HPDE6-E6E7 (cell line): ENCODE measurements at regions not wholly inside any gene's neighbourhood (a gene's known extent, or its start where the extent isn't known, plus 50 kb on each side); places are given as distances from the start of the nearest gene placed in this dataset.

ENCODE experiments used
- DNase-seq: peaks from one replicate; pipeline ENCODE4 v3.0.0; 2011; ENCODE audit warnings: missing footprints; ENCODE audit errors: extremely low spot score

DNA sequence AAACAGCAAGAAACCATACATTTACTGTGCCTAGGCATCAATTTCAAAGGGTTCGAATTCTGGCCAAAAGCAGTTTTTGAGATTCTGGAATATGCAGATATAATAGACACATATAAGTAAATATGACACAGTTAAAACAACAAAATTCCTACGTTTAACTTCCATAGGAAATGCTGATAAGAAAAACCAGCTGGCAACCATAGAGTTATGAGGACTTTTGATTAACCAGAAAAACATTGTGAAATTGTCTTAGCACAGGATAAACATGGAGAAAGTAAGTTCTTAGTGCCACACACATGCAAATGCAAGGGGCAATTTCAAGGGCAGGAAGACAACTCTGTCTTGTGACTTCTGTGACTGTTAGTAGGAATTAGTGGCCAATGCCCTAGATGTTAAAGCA is 702.1 kb downstream of the TNS3 start:
- DNase-seq = no peak

- DNase-seq = no peak
Observed at GRCh38 chr7:46871516-46871915, 710.4 kb downstream of the TNS3 start.

- DNase-seq = no peak
Observed at GRCh38 chr7:46864716-46865115, 717.2 kb downstream of the TNS3 start.

DNA sequence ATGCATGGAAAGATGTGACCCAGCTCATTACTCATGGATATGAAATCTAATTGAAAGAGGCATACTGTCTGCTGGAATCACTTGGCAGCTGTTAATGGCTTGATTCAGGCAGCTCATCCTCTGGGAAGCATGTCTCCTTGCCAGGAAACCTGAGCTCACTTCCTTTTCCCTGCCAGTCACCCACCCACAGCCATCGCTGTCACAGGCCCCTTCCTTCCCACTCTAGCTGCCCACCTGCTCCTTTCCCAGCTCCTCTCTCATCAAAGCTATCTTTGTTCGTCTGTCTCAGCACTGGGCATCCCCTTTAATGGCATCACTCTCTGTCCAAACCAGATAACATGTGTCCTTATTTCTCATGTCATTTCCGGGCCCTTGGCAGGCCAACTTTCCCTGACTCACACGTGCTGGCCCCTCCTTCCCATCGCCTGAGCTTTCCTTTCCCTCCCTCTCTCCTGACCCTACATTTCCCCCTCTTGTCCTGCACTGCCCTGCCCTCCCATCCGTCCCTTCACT is 721.9 kb downstream of the TNS3 start:
- DNase-seq = no peak

GRCh38 chr7:46855851-46856250 is 726.1 kb downstream of the TNS3 start:
- DNase-seq = no peak

- DNase-seq = no peak
Observed at GRCh38 chr7:46854958-46855473, 726.9 kb downstream of the TNS3 start.

GRCh38 chr7:46853451-46853850 is 728.5 kb downstream of the TNS3 start:
- no peak for DNase-seq

GRCh38 chr7:46852795-46853194 is 729.1 kb downstream of the TNS3 start:
- no peak for DNase-seq

DNA sequence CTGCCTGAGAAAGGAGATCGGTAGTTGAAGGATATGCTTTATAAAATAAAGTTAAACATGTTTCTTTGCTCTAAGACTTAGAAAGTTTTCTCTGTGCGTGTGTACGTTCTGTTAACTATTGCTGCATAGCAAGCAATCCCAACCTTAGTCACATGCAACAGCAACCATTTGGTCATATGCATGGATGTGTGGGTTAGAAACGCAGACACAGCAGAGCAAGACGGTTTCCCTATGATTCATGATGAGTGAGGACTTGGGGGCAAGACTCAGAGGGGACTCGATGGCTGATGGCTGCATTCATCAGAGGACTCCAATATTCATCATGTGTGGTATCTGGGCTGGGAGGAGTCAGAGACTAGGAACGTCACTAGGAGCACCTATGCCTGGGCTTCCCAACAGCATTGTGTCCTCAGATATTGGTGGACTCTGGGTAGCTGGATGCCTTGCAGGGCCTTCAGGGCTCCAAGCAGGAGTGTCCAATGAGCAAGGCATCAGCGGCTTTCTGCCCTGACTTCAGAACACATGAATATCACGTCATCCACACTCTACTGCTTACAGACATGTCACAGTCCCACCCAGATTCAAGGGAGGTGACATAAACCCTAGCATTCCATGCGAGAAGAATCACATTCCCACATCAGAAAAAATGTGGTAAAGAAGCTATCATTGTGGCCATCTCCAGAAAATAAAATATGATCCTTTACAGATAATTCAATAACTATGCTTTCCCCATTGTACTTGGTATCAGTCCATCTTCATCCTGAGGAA is 731.2 kb downstream of the TNS3 start:
- no peak for DNase-seq

DNA sequence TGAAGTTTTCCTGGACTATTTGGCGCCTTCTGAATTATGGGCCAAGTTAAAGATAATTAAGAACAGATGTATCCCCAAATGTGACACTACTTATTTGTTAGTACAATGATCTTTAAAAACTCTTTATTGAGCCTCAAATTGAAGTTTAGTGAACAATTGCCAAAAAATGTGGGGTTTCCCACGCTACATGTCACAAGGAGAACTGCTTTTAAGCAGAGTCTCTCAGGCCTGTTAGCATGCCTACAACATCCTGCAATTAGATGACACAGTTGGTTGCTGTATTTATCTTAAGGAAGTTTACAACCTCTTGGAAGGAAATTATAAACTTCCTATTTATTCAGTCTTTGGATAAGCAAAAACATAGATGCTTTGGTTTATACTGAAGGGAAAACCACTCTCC is 733.0 kb downstream of the TNS3 start:
- DNase-seq = no peak

DNA sequence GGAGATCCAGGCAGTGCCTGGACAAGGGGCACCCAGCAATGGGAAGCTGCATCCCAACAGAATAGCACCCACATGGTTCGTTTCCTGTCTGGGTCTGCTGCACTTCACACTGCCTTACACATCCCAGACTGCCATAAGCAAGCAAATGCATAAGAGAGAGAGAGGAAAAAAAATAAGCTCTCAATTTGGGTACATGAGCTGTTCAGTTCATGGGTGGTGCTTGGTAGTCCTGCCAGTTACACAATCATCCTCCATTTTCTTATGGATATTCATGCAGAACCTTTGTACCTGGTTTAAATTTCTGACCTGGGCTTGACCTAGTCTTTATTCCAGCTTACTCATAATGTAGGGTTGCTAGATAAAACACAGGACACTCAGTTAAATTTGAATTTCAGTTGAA is 733.6 kb downstream of the TNS3 start:
- no peak for DNase-seq

DNA sequence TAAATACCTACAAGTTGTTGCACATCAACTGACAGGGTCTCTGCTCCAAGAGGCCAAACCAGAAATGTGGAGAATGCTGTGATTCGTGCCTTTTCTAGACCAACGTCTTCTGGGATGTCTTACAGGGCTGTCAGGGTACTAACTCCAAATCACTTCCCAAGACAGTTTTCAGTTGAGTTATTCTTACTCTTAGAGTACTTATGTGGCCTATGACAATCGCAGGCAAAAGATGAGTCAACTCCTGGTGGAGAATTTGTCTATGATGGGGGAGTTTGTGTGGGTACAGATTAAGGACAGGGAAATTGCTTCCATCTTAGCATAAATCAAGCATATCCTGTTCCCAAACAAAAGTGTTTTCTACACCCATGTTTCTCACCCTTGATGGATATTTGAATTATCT is 734.8 kb downstream of the TNS3 start:
- no peak for DNase-seq

GRCh38 chr7:46844486-46844885 is 737.4 kb downstream of the TNS3 start:
- DNase-seq = no peak

- DNase-seq = no peak
Observed at GRCh38 chr7:46841248-46841647, 740.7 kb downstream of the TNS3 start.

GRCh38 chr7:46839651-46840050 is 742.3 kb downstream of the TNS3 start:
- no peak for DNase-seq

DNA sequence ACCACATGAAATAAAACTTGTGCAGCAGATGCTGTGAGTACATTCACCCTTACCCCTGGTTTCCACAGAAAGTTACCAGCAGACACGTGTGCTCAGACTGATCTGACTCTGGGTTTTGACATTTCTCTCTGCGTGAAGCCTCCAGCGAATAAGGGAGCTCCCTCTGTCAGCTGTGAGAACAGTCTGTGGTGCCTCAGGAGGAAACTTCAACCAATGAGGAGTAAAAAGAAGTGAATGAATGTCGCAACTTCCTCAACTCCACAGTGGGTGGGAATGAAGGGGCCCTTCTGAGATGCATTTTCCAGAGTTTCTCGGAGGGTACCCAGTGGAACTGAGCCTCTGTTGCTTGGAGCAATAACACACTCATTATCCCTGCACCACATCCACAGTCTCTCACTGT is 743.4 kb downstream of the TNS3 start:
- DNase-seq = no peak

- no peak for DNase-seq
Observed at GRCh38 chr7:46835556-46835955, 746.4 kb downstream of the TNS3 start.

- no peak for DNase-seq
Observed at GRCh38 chr7:46834921-46835320, 747.0 kb downstream of the TNS3 start.

DNA sequence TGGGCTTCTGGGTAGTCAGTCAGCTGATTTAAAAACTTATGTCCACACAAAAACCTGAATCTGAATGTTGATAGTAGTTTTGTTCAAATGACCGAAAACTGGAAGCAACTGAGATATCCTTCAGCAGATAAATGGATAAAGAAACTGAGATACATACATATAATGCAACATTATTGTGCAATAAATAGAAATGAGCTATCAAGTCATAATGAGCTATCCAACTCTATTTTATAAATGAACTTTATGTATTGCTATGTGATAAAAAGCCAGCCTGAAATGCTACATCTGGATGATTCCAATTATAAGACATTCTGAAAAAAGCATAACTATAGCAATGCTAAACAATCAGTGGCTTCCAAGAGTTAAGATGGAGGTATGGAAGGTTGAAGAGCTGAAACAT is 748.7 kb downstream of the TNS3 start:
- no peak for DNase-seq

DNA sequence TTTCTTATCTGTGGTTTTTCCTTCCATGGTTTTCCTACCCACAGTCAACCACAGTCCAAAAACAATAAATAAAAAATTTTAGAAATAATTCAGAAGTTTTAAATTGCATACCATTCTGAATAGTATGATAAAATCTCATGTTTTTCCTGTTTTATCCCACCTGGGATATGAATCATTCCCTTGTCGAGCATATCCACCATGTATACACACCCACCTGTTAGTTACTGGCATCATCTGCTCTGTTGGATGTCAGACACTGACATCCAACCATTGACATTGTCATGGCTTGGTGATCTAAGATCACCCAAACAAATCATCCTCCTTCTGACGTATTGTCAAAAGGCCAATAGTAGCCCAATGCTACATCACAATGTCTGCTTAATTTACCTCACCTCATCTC is 749.8 kb downstream of the TNS3 start:
- DNase-seq = no peak

DNA sequence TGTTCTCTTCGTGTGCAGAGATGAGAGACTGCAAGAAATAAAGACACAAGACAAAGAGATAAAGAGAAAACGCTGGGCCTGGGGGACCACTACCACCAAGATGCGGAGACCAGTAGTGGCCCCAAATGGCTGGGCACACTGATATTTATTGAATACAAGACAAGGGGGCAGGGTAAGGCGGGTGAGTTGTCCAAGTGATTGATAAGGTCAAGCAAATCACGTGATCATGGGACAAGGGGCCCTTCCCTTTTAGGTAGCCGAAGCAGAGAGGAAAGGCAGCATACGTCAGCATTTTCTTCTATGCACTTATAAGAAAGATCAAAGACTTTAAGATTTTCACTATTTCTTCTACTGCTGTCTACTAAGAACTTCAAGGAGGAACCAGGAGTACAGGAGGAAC is 762.1 kb downstream of the TNS3 start:
- DNase-seq = no peak

GRCh38 chr7:46814516-46815250 is 767.2 kb downstream of the TNS3 start:
- DNase-seq = no peak

GRCh38 chr7:46812101-46812675 is 769.7 kb downstream of the TNS3 start:
- no peak for DNase-seq
